T-helper 17 cell (primary cell): ENCODE measurements at regions not wholly inside any gene's neighbourhood (a gene's known extent, or its start where the extent isn't known, plus 50 kb on each side); places are given as distances from the start of the nearest gene placed in this dataset.
"Not testable (repeated sequence)": the region's sequence is repeated elsewhere in the genome, so short reads cannot be mapped to it uniquely, and the experiment has no call there.

Experiments used
- ATAC-seq: fragments of 150-1000 bp; cut with Tn5 transposase; 2 replicates; pipeline ENCODE4 v1.10.0; 2021; ENCODE audit warnings: mild to moderate bottlenecking, moderate library complexity
- DNase-seq, 3 donors: peaks; one replicate each; pipeline versions ENCODE4 v3.0.0 to v3.0.0-alpha.2; 2020 to 2021
- H3K9me3 ChIP-seq: one replicate; pipeline ENCODE4 v1.7.0; 2013; ENCODE audit warnings: low read length, mild to moderate bottlenecking; ENCODE audit not compliant: control insufficient read depth, poor library complexity, severe bottlenecking
- H3K27ac Mint-ChIP-seq: one replicate; pipeline ENCODE4 v1.8.0; 2022; ENCODE audit warnings: mild to moderate bottlenecking, moderate library complexity, mixed read lengths
- H3K27me3 Mint-ChIP-seq: one replicate; pipeline ENCODE4 v1.8.0; 2022; ENCODE audit warnings: mixed read lengths
- H3K36me3 Mint-ChIP-seq: one replicate; pipeline ENCODE4 v1.8.0; 2022; ENCODE audit warnings: low read depth, mixed read lengths
- H3K4me1 Mint-ChIP-seq: one replicate; pipeline ENCODE4 v1.8.0; 2022; ENCODE audit warnings: mild to moderate bottlenecking, mixed read lengths
- H3K4me3 Mint-ChIP-seq: one replicate; pipeline ENCODE4 v1.8.0; 2022; ENCODE audit warnings: mild to moderate bottlenecking, moderate library complexity, mixed read lengths

GRCh38 chr7:121623130-121623872 is 227.2 kb upstream of the FAM3C start:
- Mint-ChIP-seq H3K27ac (no peak overlapping the region), H3K36me3 (no peaks in the 10 kb centered on the region), H3K4me3 (no peak overlapping the region), H3K4me1 (no peaks in the 10 kb centered on the region), H3K27me3 (no peaks in the 10 kb centered on the region)
- no peaks in the 10 kb centered on the region for H3K9me3 ChIP-seq
- ATAC-seq = no peak
- no peak for DNase-seq

GRCh38 chr7:121621937-121622336 is 225.8 kb upstream of the FAM3C start:
- Mint-ChIP-seq H3K27ac (no peak overlapping the region), H3K27me3 (no peaks in the 10 kb centered on the region), H3K4me1 (no peaks in the 10 kb centered on the region), H3K36me3 (no peaks in the 10 kb centered on the region), H3K4me3 (no peak overlapping the region)
- no peak for DNase-seq
- H3K9me3 ChIP-seq = no peaks in the 10 kb centered on the region
- no peak for ATAC-seq

GRCh38 chr7:121620953-121621606 is 225.0 kb upstream of the FAM3C start:
- H3K36me3 Mint-ChIP-seq = no peaks in the 10 kb centered on the region

DNA sequence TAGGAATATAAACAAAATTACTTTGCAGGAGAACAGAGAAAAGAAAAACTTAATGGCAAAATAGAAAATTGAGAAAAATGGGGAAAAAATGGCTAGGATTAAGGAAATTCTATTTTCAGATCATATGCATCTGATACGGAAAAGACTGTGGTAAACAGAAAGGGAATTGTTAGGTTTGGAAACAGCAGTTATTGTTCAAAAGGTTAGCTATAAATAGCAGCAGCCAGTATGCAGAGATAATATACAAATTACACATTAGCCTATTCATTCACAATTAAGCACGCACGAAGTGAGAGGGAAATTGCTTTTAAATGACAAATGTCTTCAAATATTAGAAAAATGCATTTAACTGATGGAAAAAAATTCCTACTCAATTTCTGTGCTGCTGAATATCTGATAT is 224.1 kb upstream of the FAM3C start:
- DNase-seq (no peak), ATAC-seq (no peak)
- Mint-ChIP-seq H3K27me3 (no peaks in the 10 kb centered on the region), H3K4me3 (no peak overlapping the region), H3K4me1 (no peaks in the 10 kb centered on the region), H3K27ac (no peak overlapping the region), H3K36me3 (no peaks in the 10 kb centered on the region)
- H3K9me3 ChIP-seq = no peaks in the 10 kb centered on the region

More at GRCh38 chr7:121620953-121621606, 225.0 kb upstream of the FAM3C start:
- Mint-ChIP-seq H3K4me3 (no peak overlapping the region), H3K27me3 (no peaks in the 10 kb centered on the region), H3K4me1 (no peaks in the 10 kb centered on the region), H3K27ac (no peak overlapping the region)
- no peak for DNase-seq
- ATAC-seq = no peak
- no peaks in the 10 kb centered on the region for H3K9me3 ChIP-seq

DNA sequence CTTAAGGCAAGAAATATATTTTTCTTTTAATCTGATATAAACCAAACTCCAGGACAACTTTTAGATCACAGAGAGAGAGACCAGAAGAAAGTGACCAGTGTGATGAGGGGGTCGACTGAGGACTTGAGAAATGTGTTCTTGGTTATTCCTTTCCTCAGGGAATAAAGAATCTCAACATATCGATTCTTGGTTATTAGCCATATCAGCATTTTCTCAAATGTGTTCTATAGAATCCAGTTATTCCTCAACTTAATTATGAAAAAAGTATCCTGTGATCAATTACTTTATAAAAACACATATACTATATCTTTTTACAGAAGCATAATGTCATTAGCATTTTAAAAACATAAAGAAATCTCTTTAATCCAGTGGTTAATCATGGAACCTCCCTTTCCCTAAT is 222.1 kb upstream of the FAM3C start:
- no peak overlapping the region for H3K4me3 Mint-ChIP-seq
- DNase-seq (no peak), ATAC-seq (no peak)
- H3K36me3 Mint-ChIP-seq = no peaks in the 10 kb centered on the region
- peaks cover 6% of the 10 kb centered on the region for H3K27me3 Mint-ChIP-seq
- H3K27ac Mint-ChIP-seq = no peak overlapping the region
- no peaks in the 10 kb centered on the region for H3K9me3 ChIP-seq
- no peaks in the 10 kb centered on the region for H3K4me1 Mint-ChIP-seq

GRCh38 chr7:121610243-121610642 is 214.1 kb upstream of the FAM3C start:
- Mint-ChIP-seq H3K36me3 (no peaks in the 10 kb centered on the region), H3K4me3 (no peak overlapping the region), H3K27me3 (peaks cover 36% of the 10 kb centered on the region), H3K4me1 (no peaks in the 10 kb centered on the region), H3K27ac (no peak overlapping the region)
- DNase-seq = no peak
- ATAC-seq = no peak
- no peaks in the 10 kb centered on the region for H3K9me3 ChIP-seq

DNA sequence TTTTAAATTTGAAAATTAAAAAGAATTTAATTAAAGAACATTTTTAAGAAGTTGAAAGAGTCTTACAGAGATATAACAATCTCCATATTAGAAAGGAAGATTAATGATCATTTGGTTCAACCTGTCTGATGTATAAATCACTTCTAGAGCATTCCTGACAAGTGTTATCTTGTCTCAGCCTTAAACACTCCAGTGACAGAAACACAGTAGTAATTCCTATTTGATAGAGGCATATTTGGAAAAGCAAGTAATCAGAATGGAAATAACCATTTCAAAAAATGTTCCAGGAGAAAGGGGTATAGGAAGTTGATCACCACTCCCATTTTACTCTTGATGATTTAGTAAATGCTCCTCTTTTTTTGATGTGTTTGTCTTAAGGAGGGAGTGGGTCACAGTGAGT is 213.1 kb upstream of the FAM3C start:
- H3K9me3 ChIP-seq = no peaks in the 10 kb centered on the region
- Mint-ChIP-seq H3K4me1 (no peaks in the 10 kb centered on the region), H3K27ac (no peak overlapping the region)

DNA sequence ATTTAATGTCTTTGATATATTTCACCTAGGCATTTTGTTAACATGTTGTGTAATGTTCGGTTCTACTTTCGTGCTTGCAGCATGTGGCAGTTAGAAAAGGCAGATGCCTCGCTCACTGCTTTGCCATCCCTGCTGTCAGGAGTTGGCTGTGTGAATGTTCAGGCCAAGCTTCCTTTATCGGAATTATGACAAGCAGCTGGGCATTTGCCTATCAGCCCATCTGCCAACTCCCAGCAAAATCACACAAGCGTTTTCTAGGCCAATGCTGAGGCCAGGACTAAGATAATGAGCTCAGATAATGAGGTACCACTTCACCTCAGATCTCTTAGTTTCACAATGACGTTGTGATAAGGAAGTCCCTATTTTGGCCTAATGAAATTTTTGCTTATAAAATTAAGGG is 212.7 kb upstream of the FAM3C start:
- no peak for ATAC-seq
- Mint-ChIP-seq H3K27me3 (peaks cover 44% of the 10 kb centered on the region), H3K4me3 (no peak overlapping the region), H3K36me3 (no peaks in the 10 kb centered on the region), H3K27ac (no peak overlapping the region), H3K4me1 (no peaks in the 10 kb centered on the region)
- H3K9me3 ChIP-seq = no peaks in the 10 kb centered on the region
- no peak for DNase-seq

More for the DNA sequence above, 213.1 kb upstream of the FAM3C start:
- no peak overlapping the region for H3K4me3 Mint-ChIP-seq
- no peak for ATAC-seq
- H3K36me3 Mint-ChIP-seq = no peaks in the 10 kb centered on the region
- DNase-seq = no peak
- peaks cover 44% of the 10 kb centered on the region for H3K27me3 Mint-ChIP-seq

GRCh38 chr7:121608183-121608582 is 212.1 kb upstream of the FAM3C start:
- not testable (repeated sequence) for H3K9me3 ChIP-seq, H3K27ac Mint-ChIP-seq, ATAC-seq, H3K4me1 Mint-ChIP-seq, DNase-seq, H3K36me3 Mint-ChIP-seq, H3K4me3 Mint-ChIP-seq
- peaks cover 39% of the 10 kb centered on the region for H3K27me3 Mint-ChIP-seq

GRCh38 chr7:121605317-121605680 is 209.2 kb upstream of the FAM3C start:
- no peak overlapping the region for H3K27ac Mint-ChIP-seq
- H3K9me3 ChIP-seq = no peaks in the 10 kb centered on the region
- DNase-seq = no peak
- H3K27me3 Mint-ChIP-seq = peaks cover 24% of the 10 kb centered on the region
- no peaks in the 10 kb centered on the region for H3K36me3 Mint-ChIP-seq
- ATAC-seq = no peak
- no peak overlapping the region for H3K4me3 Mint-ChIP-seq
- no peaks in the 10 kb centered on the region for H3K4me1 Mint-ChIP-seq

- Mint-ChIP-seq H3K36me3 (no peaks in the 10 kb centered on the region), H3K27ac (no peak overlapping the region), H3K4me1 (no peaks in the 10 kb centered on the region), H3K4me3 (no peak overlapping the region), H3K27me3 (peaks cover 24% of the 10 kb centered on the region)
- H3K9me3 ChIP-seq = no peaks in the 10 kb centered on the region
- ATAC-seq (no peak), DNase-seq (no peak)
These were observed 208.7 kb upstream of the FAM3C start for GRCh38 chr7:121604627-121605316.

DNA sequence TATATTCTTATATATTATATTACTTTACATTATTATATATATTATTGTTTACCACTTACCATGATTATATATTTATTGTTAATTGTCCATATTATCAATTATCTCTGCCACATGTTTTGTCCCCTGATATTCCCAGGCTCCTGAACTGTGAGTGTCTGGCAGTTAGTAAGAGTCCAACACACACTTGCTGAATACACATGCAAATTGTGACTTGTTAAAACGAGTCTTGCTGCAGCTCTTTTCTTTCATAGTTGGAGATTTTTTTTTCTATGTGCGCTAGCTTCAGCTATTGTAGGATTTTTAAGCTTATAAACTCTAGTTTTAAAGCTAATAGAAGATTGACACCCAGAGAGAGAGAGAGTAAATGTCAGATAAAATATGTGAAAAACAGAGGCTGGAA is 207.8 kb upstream of the FAM3C start:
- no peak overlapping the region for H3K27ac Mint-ChIP-seq
- peaks cover 24% of the 10 kb centered on the region for H3K27me3 Mint-ChIP-seq
- no peaks in the 10 kb centered on the region for H3K9me3 ChIP-seq
- no peaks in the 10 kb centered on the region for H3K4me1 Mint-ChIP-seq
- no peak overlapping the region for H3K4me3 Mint-ChIP-seq
- no peak for DNase-seq
- ATAC-seq = no peak
- H3K36me3 Mint-ChIP-seq = no peaks in the 10 kb centered on the region

DNA sequence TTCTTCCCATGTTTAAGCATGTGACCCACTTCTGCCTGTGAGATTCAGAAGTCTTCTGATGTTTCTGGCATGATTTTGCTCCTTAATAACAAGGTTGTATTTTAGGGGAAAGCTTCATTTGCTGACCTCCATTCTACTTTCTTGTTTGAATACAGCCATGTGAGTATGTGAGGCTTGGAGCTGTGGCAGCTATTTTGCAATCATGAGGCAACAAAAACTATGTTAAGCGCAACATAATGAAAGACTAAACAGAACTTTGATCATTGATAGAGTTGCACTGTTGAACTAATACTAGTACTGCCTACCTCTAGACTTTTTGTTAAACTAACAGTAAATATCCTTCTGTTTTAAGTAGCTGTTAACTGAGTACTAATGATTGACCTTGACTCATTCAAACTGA is 203.8 kb upstream of the FAM3C start:
- H3K27me3 Mint-ChIP-seq = peaks cover 4% of the 10 kb centered on the region
- no peak for ATAC-seq

More for the DNA sequence above, 203.8 kb upstream of the FAM3C start:
- no peak overlapping the region for H3K27ac Mint-ChIP-seq
- DNase-seq = no peak
- no peaks in the 10 kb centered on the region for H3K4me1 Mint-ChIP-seq
- H3K9me3 ChIP-seq = no peaks in the 10 kb centered on the region
- H3K36me3 Mint-ChIP-seq = no peaks in the 10 kb centered on the region
- no peak overlapping the region for H3K4me3 Mint-ChIP-seq
